ENCODE measurements at regions not wholly inside any gene's neighbourhood (a gene's known extent, or its start where the extent isn't known, plus 50 kb on each side); places are given as distances from the start of the nearest gene placed in this dataset.

GRCh38 chr18:1488957-1489356 lies 584.3 kb downstream of the ADCYAP1 start:
- no peak overlapping the region for H3K27ac ChIP-seq (ENCODE audit: low read depth in 2 of 2, low read length in 1 of 2)
- no peak overlapping the region for H3K4me3 ChIP-seq (ENCODE audit: low read depth in 2 of 2, low read length in 1 of 2)
- no peaks in the 10 kb centered on the region for H3F3A ChIP-seq (replicated peaks; ENCODE audit: insufficient read depth)
- no peak for TF ChIP-seq ELF1 (IDR thresholded peaks at IDR 0.05)
- TF ChIP-seq TAF1 (IDR thresholded peaks at IDR 0.05; ENCODE audit: borderline replicate concordance, low read depth, low read length): no peak
- no peak for TF ChIP-seq CHD2 (IDR thresholded peaks at IDR 0.05; ENCODE audit: low read length, partially characterized antibody)
- no peak for TF ChIP-seq GABPA (IDR thresholded peaks at IDR 0.05; ENCODE audit: low read depth)
- TF ChIP-seq SIN3A (IDR thresholded peaks at IDR 0.05; ENCODE audit: borderline replicate concordance, low read depth, low read length): no peak
- TF ChIP-seq SMC3 (IDR thresholded peaks at IDR 0.05; ENCODE audit: low read depth, low read length): no peak
- no peak for TF ChIP-seq RAD21 (IDR thresholded peaks at IDR 0.05; ENCODE audit: low read length)
- no peak for TF ChIP-seq YY1 (IDR thresholded peaks at IDR 0.05; ENCODE audit: low read depth)
- TF ChIP-seq JUND (IDR thresholded peaks at IDR 0.05): no peak
- no peak for TF ChIP-seq TCF12 (IDR thresholded peaks at IDR 0.05)
- no peak for TF ChIP-seq TEAD4 (IDR thresholded peaks at IDR 0.05; ENCODE audit: borderline replicate concordance, insufficient read depth)
- TF ChIP-seq RFX5 (IDR thresholded peaks at IDR 0.05; ENCODE audit: low read length): no peak
- no peak for TF ChIP-seq MXI1 (IDR thresholded peaks at IDR 0.05; ENCODE audit: low read depth, low read length)
- no peak for TF ChIP-seq ZBTB33 (IDR thresholded peaks at IDR 0.05; ENCODE audit: borderline replicate concordance, low read depth)
- no peak for TF ChIP-seq NRF1 (IDR thresholded peaks at IDR 0.05; ENCODE audit: low read depth, low read length)
- TF ChIP-seq IRF3 (IDR thresholded peaks at IDR 0.05; ENCODE audit: low read depth, low read length): no peak
- no peak for TF ChIP-seq MAX (IDR thresholded peaks at IDR 0.05; ENCODE audit: low read depth)
- no peak for TF ChIP-seq REST (IDR thresholded peaks at IDR 0.05; ENCODE audit: low read depth, low read length)
- ChIA-PET POLR2A (no interaction called here), CTCF (no interaction called here)
- H3K9ac ChIP-seq: no peak overlapping the region
- H3K9me2 ChIP-seq: no peaks in the 10 kb centered on the region
- H4K20me1 ChIP-seq (ENCODE audit: insufficient read depth): no peaks in the 10 kb centered on the region
- no peak overlapping the region for H3K4me2 ChIP-seq
- H2AFZ ChIP-seq (ENCODE audit: low read depth): no peak overlapping the region
- H3K4me1 ChIP-seq (ENCODE audit: control insufficient read depth in 1 of 2, insufficient read depth in 2 of 2, low read depth in 1 of 2, low read length in 1 of 2): no peaks in the 10 kb centered on the region
- 55% methylated on average over 1 of the region's 1 CpG for WGBS (ENCODE audit: low lambda C conversion rate)
- no peaks in the 10 kb centered on the region for H3K36me3 ChIP-seq (replicated peaks in 1 of 2; ENCODE audit: control insufficient read depth in 1 of 2, insufficient read depth in 2 of 2, low read length in 1 of 2)
- no peaks in the 10 kb centered on the region for H3K79me2 ChIP-seq (ENCODE audit: insufficient read depth)
- no peak for DNase-seq
- H3K9me3 ChIP-seq: no peaks in the 10 kb centered on the region
- no peaks in the 10 kb centered on the region for H3K27me3 ChIP-seq (ENCODE audit: insufficient read depth)

Measured in SK-N-SH (cell line).